ENCODE measurements at regions not wholly inside any gene's neighbourhood (a gene's known extent, or its start where the extent isn't known, plus 50 kb on each side); places are given as distances from the start of the nearest gene placed in this dataset.

DNA sequence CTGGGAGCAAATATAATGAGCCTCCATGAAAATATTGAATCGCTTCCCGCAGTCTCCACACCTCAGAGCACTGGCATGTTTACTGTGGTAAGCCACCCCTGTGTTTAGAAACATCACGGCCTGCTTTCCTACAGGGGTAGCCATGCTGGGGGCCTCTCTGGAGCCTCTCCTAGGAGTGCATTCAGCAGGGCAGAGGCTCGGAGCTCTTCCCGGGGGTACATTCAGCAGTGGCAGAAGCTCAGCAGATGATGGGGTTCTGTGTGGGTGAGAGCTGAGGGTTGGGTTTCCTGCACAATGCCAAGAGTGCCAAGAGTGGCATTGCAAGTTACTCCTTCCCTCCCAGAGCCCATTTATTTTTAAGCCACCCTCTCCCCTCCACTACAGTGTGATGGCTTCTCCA is 386.6 kb downstream of the SEC14L1 start:
- H2AFZ ChIP-seq (ENCODE audit: low read length): no peak overlapping the region
- H4K20me1 ChIP-seq (ENCODE audit: insufficient read depth, low read length): no peaks in the 10 kb centered on the region
- H3K27ac ChIP-seq (ENCODE audit: extremely low read length, insufficient read depth, low read length): no peak overlapping the region
- H3K9me3 ChIP-seq (ENCODE audit: low read length): no peaks in the 10 kb centered on the region
- WGBS (ENCODE audit: low lambda C conversion rate): 29% methylated on average over 5 of the region's 5 CpGs
- H3K79me2 ChIP-seq (ENCODE audit: insufficient read depth, low read length): no peaks in the 10 kb centered on the region
- POLR2A ChIA-PET: no interaction called here
- no peak overlapping the region for H3K4me3 ChIP-seq (replicated peaks in 1 of 3; ENCODE audit: insufficient read depth in 1 of 3, low read depth in 2 of 3, low read length in 3 of 3)
- in situ Hi-C loops (cut with HindIII; ENCODE audit: extremely low pct_ligation_motif_present, low pct_unique_long_range_greater_than_20kb): no loop called here
- TF ChIP-seq POGZ (CRISPR knock-in tag; IDR thresholded peaks at IDR 0.05) (no peak), MTA3 (CRISPR knock-in tag; IDR thresholded peaks at IDR 0.05) (no peak), ZBTB4 (CRISPR knock-in tag; IDR thresholded peaks at IDR 0.05; ENCODE audit: borderline replicate concordance) (no peak), RBAK (CRISPR knock-in tag; IDR thresholded peaks at IDR 0.05) (no peak), IRF1 (CRISPR knock-in tag; IDR thresholded peaks at IDR 0.05; ENCODE audit: low read depth) (no peak), ZNF709 (CRISPR knock-in tag; IDR thresholded peaks at IDR 0.05) (no peak), XRCC5 (optimal IDR thresholded peaks at IDR 0.05; ENCODE audit: low read length) (no peak), PRDM4 (CRISPR knock-in tag; IDR thresholded peaks at IDR 0.05; ENCODE audit: borderline replicate concordance) (no peak), ZNF772 (CRISPR knock-in tag; IDR thresholded peaks at IDR 0.05) (no peak), RAD21 (CRISPR knock-in tag; IDR thresholded peaks at IDR 0.05) (no peak), ZNF550 (CRISPR knock-in tag; IDR thresholded peaks at IDR 0.05; ENCODE audit: borderline replicate concordance) (no peak), DPF2 (CRISPR knock-in tag; IDR thresholded peaks at IDR 0.05; ENCODE audit: borderline replicate concordance, low read depth) (no peak), MLX (CRISPR knock-in tag; IDR thresholded peaks at IDR 0.05) (no peak)
- TF ChIP-seq, protein P1, sequence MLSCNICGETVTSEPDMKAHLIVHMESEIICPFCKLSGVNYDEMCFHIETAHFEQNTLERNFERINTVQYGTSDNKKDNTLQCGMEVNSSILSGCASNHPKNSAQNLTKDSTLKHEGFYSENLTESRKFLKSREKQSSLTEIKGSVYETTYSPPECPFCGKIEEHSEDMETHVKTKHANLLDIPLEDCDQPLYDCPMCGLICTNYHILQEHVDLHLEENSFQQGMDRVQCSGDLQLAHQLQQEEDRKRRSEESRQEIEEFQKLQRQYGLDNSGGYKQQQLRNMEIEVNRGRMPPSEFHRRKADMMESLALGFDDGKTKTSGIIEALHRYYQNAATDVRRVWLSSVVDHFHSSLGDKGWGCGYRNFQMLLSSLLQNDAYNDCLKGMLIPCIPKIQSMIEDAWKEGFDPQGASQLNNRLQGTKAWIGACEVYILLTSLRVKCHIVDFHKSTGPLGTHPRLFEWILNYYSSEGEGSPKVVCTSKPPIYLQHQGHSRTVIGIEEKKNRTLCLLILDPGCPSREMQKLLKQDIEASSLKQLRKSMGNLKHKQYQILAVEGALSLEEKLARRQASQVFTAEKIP (CRISPR knock-in tag; IDR thresholded peaks at IDR 0.05; ENCODE audit: borderline replicate concordance): no peak
- TF ChIP-seq, protein P2, sequence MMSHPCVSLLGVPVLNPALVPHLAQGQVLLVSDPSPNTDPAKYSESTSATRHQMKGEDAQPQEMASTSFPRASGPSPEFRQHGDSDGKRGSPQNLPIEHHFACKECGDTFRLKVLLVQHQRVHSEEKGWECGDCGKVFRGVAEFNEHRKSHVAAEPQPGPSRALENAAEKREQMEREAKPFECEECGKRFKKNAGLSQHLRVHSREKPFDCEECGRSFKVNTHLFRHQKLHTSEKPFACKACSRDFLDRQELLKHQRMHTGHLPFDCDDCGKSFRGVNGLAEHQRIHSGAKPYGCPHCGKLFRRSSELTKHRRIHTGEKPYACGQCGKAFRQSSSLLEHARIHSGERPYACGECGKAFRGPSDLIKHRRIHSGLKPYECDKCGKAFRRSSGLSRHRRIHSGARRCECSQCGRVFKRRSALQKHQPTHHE (CRISPR knock-in tag; IDR thresholded peaks at IDR 0.05; ENCODE audit: borderline replicate concordance): no peak
- H3K4me2 ChIP-seq (ENCODE audit: low read depth, low read length): peak overlapping the region; percentile 71
- H3K9ac ChIP-seq (ENCODE audit: insufficient read depth, low read depth, low read length): no peak overlapping the region
- ATAC-seq (peak; percentile 9; the same call in 1 of the 3 replicates), DNase-seq (ENCODE audit: low spot score) (no peak), FAIRE-seq (no peak)
- H3K27me3 ChIP-seq (ENCODE audit: control insufficient read depth in 1 of 2, insufficient read depth in 2 of 2, low read length in 2 of 2): peaks cover 8 to 57% of the 10 kb centered on the region in 2 experiments; a peak in 4 of 5 replicates
- CTCF ChIA-PET (ENCODE audit: low intra/inter-chr PET ratio, low total read pairs): no interaction called here
- peaks cover 24% of the 10 kb centered on the region for H3K4me1 ChIP-seq (ENCODE audit: insufficient read depth, low read length)
- intact Hi-C loops (cut with micrococcal nuclease; ENCODE audit: unreplicated experiment): no loop called here
- BruUV-seq (replicated peaks): no TSS peak
- H3K36me3 ChIP-seq (replicated peaks in 1 of 2; ENCODE audit: control insufficient read depth in 1 of 2, insufficient read depth in 2 of 2, low read length in 2 of 2): no peaks in the 10 kb centered on the region

Data from HepG2 (cell line).